NCI-H2081 treated with DMSO at 0.1 percent for 48 hours (cell line): ENCODE measurements at regions not wholly inside any gene's neighbourhood (a gene's known extent, or its start where the extent isn't known, plus 50 kb on each side); places are given as distances from the start of the nearest gene placed in this dataset.

Experiments
- DNase-seq: peaks from one replicate; lab custom pipeline; 2025; lab: John Stamatoyannopoulos, UW

GRCh38 chr2:65500310-65501040, 68.1 kb upstream of the SPRED2 start:
- no peak for DNase-seq

- no peak for DNase-seq
Observed at GRCh38 chr2:65499216-65499615, 66.8 kb upstream of the SPRED2 start.

GRCh38 chr2:65498396-65498795, 66.0 kb upstream of the SPRED2 start:
- DNase-seq: no peak

DNA sequence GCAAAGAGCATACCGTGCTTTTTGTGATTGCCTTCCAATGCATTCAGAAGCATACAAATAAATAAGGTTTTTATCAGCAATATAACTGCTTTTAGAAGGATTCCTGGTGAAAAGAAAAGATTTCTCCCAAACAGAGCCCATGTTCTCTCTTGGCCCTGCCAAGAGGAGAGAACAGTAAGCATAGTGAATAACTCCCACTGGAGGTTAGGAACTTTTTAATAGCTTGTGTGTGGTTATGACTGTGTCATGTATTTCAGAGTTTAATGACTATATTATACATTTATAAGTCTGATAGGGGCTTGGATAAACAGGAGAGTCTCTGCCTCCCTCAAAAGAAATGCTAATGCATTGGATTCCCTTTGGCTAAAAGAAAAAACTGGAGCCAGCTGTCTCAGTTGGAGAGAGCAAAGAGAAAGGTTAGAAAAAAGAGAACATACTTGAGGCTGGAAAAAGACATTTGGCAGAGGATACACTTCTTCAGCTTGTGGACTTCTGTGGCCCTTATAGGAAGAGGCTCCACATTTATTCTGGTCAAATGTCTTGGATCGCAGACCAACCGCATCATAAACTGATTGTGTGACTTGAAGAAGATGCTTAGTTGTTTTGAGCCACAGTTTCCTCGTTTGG, 63.0 kb upstream of the SPRED2 start:
- no peak for DNase-seq

DNA sequence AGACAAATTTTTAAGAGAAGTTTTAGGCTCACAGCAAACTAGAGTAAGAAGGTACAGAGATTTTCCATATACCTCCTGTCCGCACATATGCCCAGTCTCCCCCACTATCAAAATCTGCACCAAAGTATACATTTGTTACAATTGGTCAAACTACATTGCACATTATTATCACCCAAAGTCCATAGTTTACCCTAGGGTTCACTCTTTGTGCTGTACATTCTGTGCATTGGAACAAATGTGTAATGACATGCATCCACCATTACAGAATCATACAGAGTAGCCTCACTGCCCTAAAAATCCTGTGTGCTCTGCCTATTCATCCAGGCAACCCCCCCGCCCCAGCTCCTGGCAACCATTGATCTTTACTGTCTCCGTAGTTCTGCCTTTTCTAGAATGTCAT, 61.7 kb upstream of the SPRED2 start:
- no peak for DNase-seq

- no peak for DNase-seq
Observed at GRCh38 chr2:65491381-65491905, 59.0 kb upstream of the SPRED2 start.

- DNase-seq: no peak
Observed at GRCh38 chr2:65490222-65490621, 57.8 kb upstream of the SPRED2 start.

GRCh38 chr2:65489269-65489668, 56.9 kb upstream of the SPRED2 start:
- no peak for DNase-seq

DNA sequence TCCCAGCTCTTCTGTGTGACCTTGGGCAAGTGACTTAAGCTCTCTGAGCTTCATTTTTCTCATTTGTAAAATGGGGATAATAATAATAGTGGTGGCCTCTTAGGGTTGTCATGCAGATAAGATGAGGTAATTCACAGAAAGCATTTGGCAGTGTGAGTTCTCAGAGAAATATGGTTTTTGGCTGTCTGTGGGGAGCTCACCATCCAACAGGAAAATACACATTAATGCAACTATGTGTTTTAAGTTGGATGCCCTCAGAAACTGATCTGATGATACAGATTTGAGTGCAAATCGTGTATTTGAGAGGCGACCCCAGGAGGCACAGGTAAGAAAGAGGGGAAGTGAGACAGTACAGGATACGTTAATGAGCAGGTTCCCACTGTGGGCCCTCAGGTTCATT, 56.1 kb upstream of the SPRED2 start:
- no peak for DNase-seq

DNA sequence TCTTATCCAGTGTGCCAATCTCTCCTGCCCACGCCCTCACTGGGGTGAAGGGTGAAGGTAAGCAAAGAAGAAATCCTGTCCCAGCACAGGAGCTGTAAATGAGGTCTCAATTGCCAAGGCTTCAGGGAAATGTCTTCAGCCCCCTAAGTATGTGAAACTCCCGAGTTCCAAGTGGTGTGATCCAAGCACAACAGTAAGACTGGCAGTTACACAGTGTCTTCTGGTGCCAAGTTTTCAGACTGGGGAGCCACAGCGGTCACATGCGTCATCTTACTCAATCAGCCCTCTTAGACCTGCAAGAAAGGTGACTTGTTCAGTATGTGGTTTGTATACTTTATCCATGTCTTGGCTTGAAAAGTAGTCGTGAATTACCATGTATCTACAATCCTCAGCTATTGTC, 55.0 kb upstream of the SPRED2 start:
- DNase-seq: no peak

DNA sequence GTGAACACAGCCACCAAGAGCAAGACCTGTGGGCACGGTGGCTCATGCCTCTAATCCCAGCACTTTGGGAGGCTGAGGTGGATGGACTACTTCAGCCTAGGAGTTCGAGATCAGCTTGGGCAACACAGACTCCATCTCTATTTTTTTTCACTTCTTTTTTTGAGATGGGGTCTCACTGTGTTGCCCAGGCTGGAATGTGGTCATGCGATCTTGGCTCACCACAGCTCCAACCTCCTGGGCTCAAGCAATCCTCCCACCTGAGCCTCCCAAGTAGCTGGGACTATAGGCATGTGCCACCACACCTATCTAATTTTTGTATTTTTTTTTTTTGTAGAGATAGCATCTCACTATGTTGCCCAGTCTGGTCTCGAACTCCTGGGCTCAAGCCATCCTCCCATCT, 54.4 kb upstream of the SPRED2 start:
- DNase-seq: no peak

DNA sequence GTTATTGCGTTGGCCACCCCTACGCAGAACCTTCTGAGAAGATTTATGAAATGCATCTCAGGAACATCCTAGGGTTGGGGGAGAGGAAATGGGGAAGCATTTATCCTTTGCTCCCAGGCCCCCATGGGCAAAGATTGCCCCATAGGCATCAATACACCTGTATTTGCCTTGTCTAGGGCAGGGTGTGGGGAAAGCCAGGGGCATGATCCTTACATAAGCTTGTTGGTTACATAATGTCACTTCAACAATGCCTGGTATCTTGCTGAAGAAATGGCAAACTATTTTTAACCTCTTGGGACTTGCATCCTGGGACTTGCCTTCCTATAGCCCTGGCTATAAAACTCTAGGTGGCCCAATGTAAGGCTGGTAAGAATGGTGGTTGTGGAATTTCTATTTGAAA, 53.9 kb upstream of the SPRED2 start:
- DNase-seq: no peak

- no peak for DNase-seq
Observed at GRCh38 chr2:65485839-65486238, 53.4 kb upstream of the SPRED2 start.

- no peak for DNase-seq
Observed at GRCh38 chr2:65483763-65484162, 51.4 kb upstream of the SPRED2 start.

DNA sequence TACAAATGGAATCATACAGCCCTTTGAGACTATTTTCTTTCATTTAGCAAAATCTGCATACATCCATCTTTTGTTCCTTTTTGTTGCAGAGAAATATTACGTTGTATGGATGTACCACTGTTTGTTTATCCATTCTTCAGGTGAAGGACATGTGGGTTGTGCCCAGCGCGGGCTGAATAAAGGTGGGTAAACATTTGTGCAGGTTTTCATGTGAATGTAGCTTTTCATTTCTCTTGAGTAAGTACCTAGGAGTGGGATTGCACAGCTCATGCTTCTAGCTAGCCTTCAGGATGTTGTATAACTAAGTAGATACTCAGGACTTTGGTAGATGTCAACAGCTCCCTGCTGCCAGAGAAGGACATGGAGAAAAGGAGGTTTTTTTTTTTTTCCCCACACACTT, 50.6 kb upstream of the SPRED2 start:
- DNase-seq: no peak
